Stimulated activated CD4-positive, alpha-beta T cell treated with anti-CD3 and anti-CD28 coated beads, Interleukin-4, amount 100 ng/mL, for 48 hours (primary cell): ENCODE measurements at regions not wholly inside any gene's neighbourhood (a gene's known extent, or its start where the extent isn't known, plus 50 kb on each side); places are given as distances from the start of the nearest gene placed in this dataset.

Source experiments
- DNase-seq, 2 donors: peaks; one replicate each; pipeline ENCODE4 v3.0.0-alpha.2; 2020; ENCODE audit warnings: low read depth in 2 of 2

- DNase-seq: no peak
Observed at GRCh38 chr1:239436286-239436685, 49.9 kb downstream of the CHRM3 start.

- DNase-seq: no peak
Observed at GRCh38 chr1:239437822-239438221, 51.5 kb downstream of the CHRM3 start.

GRCh38 chr1:239438891-239439290 lies 52.5 kb downstream of the CHRM3 start:
- no peak for DNase-seq

- no peak for DNase-seq
Observed at GRCh38 chr1:239443361-239443760, 57.0 kb downstream of the CHRM3 start.

- DNase-seq: no peak
Observed at GRCh38 chr1:239446611-239447010, 60.2 kb downstream of the CHRM3 start.

- no peak for DNase-seq
Observed at GRCh38 chr1:239448911-239449310, 62.5 kb downstream of the CHRM3 start.

- no peak for DNase-seq
Observed at GRCh38 chr1:239455743-239456142, 69.4 kb downstream of the CHRM3 start.

GRCh38 chr1:239456788-239457187 lies 70.4 kb downstream of the CHRM3 start:
- DNase-seq: no peak

DNA sequence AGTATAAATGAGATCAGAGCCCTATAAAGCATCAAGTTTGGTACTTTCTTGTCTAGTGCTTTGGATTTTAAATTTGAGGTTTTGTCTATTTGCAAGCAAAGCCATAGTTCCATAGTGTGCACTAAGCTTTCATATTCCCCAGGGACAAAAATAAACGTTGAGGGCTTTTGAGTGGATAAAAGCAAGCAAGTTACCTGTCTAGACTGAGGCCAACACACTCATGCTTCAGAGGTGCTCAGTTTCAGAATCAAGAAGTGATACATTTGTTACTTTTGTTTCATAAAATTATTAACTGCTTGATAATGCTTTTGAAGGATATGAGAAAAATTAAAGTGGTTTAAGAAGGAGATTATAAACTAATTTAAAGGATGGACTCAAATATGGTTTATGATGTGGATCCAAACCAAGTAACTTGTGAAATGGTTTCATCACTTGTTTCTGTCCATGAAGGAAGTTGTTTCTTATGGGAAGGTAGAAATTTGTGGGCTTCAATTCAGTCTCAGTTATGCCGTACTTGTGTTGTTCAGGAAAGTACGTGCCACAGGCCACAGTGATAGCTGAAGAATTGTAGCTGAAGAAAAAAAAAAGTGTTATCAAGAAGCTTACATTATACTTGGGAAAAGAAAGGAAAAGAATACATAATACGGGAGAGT lies 71.2 kb downstream of the CHRM3 start:
- no peak for DNase-seq

DNA sequence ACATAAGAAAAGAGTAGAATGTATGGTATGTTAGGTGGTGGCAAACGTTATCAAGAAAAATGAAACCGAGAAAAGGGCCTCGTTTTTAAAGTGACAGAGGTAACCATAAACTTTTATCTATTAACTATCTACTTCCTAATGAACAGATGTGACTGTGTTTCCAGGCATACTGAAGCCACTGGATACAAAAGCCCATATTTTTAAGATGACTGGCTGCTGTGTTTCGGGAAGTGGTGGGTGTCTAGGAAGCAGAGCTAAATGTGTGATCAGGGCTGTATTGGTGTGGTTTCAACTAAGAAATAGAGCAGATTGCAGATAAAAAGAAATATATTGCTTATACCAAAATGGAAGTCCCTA lies 71.8 kb downstream of the CHRM3 start:
- DNase-seq: no peak

DNA sequence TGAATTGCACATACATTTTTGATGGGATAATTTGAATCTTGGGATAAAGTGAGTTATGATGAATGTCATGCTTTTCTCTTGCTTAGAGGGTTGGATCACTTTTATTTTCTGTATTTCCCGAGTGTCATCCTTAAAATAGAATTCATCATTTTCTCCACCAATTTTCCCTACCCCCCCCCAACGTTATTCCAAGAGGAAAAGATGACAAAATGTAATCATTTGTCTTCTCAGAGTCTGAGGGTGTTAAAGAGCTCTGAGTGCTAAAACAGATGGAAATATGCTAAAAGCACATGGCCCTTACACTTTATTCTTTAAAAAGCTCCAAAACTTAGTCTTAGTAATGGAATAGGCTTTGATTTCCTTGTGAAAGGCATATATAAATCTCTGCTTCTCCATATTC lies 81.4 kb downstream of the CHRM3 start:
- DNase-seq: no peak

GRCh38 chr1:239478069-239478468 lies 91.7 kb downstream of the CHRM3 start:
- no peak for DNase-seq

- DNase-seq: no peak
Observed at GRCh38 chr1:239483391-239483790, 97.0 kb downstream of the CHRM3 start.

DNA sequence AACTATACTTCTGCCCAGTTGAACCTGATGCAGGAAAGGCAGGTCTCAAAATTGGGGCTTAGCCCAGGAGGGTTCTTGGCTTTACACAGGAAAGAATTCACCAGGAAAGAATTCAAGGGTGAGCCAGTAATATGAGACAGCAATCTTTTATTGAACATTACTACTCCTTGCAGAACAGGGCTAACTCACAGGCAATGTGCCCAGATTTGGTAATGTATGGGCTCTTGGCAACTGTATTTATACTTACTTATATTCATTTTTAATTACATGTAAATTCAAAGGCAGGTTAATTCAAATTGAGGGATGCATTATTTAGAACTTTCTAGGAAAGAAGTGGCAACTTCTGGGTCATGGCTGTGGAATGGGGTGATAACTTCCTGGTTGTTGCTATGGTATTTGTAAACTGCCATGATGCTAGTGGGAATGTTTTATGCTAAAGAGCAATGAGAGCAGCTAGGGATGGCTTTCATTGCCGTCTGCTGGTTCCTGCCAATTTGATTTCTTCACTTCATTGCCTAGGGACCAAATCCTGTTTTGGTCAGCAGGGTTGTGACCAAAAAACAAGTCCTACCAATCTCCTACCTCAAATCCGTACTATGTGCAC lies 107.5 kb downstream of the CHRM3 start:
- no peak for DNase-seq

DNA sequence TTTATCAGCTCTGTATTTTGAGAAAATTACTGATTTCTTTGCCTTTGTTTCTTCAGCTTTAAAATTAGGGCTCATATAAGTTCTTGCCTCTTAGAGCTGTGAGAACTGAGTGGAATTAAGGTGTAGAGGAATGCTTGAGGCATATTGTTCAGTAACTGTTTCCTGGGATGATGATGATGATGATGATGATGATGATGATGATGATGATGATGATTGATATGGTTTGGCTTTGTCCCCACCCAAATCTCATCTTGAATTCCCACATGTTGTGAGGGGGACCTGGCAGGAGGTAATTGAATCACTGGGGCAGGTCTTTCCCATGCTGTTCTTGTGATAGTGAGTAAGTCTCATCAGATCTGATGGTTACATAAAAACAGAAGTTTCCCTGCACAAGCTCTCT lies 118.7 kb downstream of the CHRM3 start:
- DNase-seq: no peak

GRCh38 chr1:239507826-239508225 lies 121.5 kb downstream of the CHRM3 start:
- no peak for DNase-seq

DNA sequence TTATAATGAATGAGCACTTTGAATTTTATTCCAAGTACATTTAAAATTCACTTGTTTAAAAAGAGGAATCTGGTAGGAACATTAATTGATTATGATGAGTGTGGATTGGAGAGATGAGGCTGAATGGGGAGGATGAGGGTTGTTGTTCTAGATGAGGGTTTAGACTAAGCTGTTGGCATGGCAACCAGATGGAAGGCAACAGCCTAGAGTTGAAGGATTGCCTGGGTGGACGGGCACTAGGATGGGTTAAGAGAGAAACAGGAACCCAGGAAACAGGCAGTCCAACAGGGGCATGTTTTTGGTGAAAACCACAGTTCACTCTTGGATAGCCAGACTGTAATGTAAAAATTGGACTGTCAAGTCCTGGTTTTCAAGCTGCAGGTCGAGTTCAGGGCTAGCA lies 125.5 kb downstream of the CHRM3 start:
- no peak for DNase-seq

GRCh38 chr1:239516579-239516978 lies 130.2 kb downstream of the CHRM3 start:
- DNase-seq: no peak

DNA sequence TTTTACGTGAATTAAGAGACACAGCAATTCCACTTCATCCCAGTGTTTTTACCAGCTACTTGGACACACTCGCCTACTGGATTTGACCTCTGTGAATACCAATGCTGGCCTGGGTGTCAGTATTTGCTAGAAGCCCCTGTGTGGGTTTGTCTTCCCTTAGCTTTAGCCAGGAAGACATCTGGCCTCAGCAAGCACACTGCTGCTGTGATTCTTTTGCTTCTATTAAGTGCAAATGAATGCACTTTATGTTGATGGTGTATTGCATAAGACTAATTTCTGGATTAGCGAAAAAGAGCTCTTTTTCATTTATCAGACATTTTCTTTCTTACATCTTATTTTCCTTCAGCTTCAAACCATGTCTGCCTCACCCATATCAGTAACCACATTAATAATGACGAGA lies 140.0 kb downstream of the CHRM3 start:
- DNase-seq: no peak

- no peak for DNase-seq
Observed at GRCh38 chr1:239527051-239527693, 140.8 kb downstream of the CHRM3 start.

DNA sequence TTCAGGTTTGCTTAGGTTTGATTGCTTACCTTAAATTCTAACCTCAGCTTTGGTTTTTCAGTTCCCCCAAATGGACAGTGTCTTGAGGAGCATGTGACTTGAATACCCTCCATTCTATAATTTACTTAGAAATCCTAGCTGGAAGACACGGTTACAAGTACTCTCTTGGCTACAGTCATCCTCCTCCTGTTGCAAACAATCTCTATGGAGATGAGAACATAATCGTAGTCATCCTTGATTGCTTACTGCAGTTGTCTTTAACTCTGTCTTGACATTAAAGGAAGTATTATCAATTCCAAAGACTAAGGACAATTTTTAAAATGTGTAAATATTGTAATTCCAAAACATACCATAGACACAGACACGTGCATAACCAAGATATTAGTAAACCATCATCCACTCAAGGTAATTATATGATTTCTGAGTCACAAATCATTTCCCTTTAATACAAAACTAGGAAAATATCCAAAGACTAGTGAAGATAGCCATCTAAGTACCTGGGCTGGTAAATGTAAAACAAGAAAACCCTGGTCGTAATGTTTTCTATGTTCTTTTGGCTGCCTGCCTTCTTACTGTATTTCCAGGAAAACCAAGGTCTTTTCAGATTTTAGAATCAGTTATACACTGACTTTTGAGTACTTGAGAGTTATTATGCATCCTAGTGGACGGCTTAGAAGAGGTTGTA lies 149.9 kb downstream of the CHRM3 start:
- no peak for DNase-seq

GRCh38 chr1:239537795-239538194 lies 151.4 kb downstream of the CHRM3 start:
- DNase-seq: no peak
